GM10266 (cell line): ENCODE measurements at regions not wholly inside any gene's neighbourhood (a gene's known extent, or its start where the extent isn't known, plus 50 kb on each side); places are given as distances from the start of the nearest gene placed in this dataset.

Experiments used
- DNase-seq: peaks from one replicate; pipeline ENCODE4 v3.0.0; 2012; ENCODE audit errors: extremely low spot score
- CTCF ChIP-seq: IDR thresholded peaks from 2 replicates; pipeline ENCODE4 v1.5.1; 2012; ENCODE audit warnings: mild to moderate bottlenecking, low read depth; ENCODE audit not compliant: control insufficient read depth, insufficient read depth; ENCODE audit errors: missing control alignments

DNA sequence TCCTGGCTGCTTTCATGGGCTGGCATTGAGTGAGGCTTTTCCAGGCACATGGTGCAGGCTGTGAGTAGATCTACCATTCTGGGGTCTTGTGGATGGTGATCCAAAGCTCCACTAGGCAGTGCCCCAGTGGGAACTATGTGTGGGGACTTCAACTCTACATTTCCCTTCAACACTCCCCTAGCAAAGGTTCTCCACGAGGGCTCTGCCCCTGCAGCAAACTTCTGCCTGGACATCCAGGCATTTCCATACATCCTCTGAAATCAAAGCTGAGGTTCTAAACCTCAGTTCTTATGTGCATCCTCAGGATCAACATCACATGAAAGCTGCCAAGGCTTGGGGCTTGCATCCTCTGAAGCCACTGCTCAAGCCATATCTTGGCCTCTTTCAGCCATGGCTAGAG lies 282.9 kb upstream of the ZPLD1 start:
- no peak for TF ChIP-seq CTCF
- DNase-seq, result no peak

DNA sequence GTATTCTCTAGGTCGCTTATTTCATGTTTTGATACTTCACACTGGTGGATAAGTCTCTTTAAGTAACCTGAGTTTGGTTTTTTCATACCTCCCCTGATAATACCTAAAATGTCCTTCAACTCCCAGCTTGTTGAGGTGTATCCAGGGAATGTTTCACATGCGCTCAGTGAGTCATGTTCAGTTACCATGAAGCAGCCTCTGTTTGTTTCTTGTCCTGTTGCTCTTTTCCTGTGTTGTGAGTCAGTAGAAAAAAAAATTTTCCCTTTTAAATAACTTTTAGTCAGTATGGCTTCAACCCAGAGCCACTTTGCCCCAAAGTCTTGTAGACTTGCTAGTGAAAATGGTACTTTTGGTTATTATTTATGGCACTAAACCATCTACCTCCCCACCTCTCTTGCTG lies 278.4 kb upstream of the ZPLD1 start:
- DNase-seq, result no peak
- no peak for TF ChIP-seq CTCF

GRCh38 chr3:102158080-102158740 lies 276.6 kb upstream of the ZPLD1 start:
- no peak for TF ChIP-seq CTCF
- DNase-seq, result no peak

GRCh38 chr3:102159810-102160451 lies 274.9 kb upstream of the ZPLD1 start:
- no peak for TF ChIP-seq CTCF
- no peak for DNase-seq

- no peak for DNase-seq
- no peak for TF ChIP-seq CTCF
Observed at GRCh38 chr3:102161384-102162006, 273.3 kb upstream of the ZPLD1 start.

DNA sequence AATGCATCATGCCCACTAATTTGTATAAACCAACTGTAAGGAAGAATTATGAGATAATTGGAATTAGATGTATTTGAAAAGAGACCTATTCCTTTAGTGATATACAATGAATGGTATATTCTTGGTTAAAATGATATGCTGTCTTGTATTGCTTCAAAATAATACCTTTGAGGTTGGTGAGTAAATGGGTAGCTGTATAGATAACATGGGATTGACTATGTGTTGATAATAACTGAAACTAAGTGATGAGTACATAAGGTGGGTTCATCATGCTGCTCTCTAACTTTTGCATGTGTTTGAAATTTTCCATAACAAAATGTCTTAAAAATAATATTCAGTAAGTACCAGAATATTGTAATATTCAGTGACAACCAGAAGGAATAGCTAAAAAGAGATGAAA lies 272.6 kb upstream of the ZPLD1 start:
- no peak for TF ChIP-seq CTCF
- no peak for DNase-seq
